Astrocyte (in vitro differentiated cells and primary cell): ENCODE measurements at regions not wholly inside any gene's neighbourhood (a gene's known extent, or its start where the extent isn't known, plus 50 kb on each side); places are given as distances from the start of the nearest gene placed in this dataset.

Experiments used
- DNase-seq: peaks from one replicate; pipeline ENCODE4 v3.0.0-alpha.2; 2010; ENCODE audit warnings: low read depth
- FAIRE-seq: peaks from 2 replicates; lab custom pipeline; 2011; peaks lifted over from hg19 to GRCh38; lab: Jason Lieb, UNC
- H2AFZ ChIP-seq: 2 replicates; pipeline ENCODE4 v1.6.0; 2012; ENCODE audit warnings: low read depth, low read length, inconsistent platforms
- H3K27ac ChIP-seq: 2 replicates; pipeline ENCODE4 v1.5.1; 2011; ENCODE audit warnings: low read depth, low read length, inconsistent platforms
- H3K27me3 ChIP-seq: 2 replicates; pipeline ENCODE4 v1.6.0; 2011; ENCODE audit warnings: low read length, inconsistent platforms; ENCODE audit not compliant: insufficient read depth
- H3K36me3 ChIP-seq: 2 replicates; pipeline ENCODE4 v1.5.1; 2011; ENCODE audit warnings: low read length, inconsistent platforms; ENCODE audit not compliant: insufficient read depth
- H3K4me1 ChIP-seq: 2 replicates; pipeline ENCODE4 v1.5.1; 2011; ENCODE audit warnings: low read length, inconsistent platforms; ENCODE audit not compliant: insufficient read depth
- H3K4me2 ChIP-seq: 2 replicates; pipeline ENCODE4 v1.6.0; 2012; ENCODE audit warnings: low read length, inconsistent platforms
- H3K4me3 ChIP-seq: 2 replicates; pipeline ENCODE4 v1.5.1; 2011; ENCODE audit warnings: low read depth, mild to moderate bottlenecking, low read length, inconsistent platforms; ENCODE audit not compliant: insufficient read depth
- H3K79me2 ChIP-seq: 2 replicates; pipeline ENCODE4 v1.6.0; 2012; ENCODE audit warnings: mild to moderate bottlenecking, low read length, inconsistent platforms; ENCODE audit not compliant: insufficient read depth
- H3K9ac ChIP-seq: 2 replicates; pipeline ENCODE4 v1.6.0; 2012; ENCODE audit warnings: mild to moderate bottlenecking, low read length, inconsistent platforms
- H3K9me3 ChIP-seq: 2 replicates; pipeline ENCODE4 v1.5.1; 2012; ENCODE audit warnings: low read depth, mild to moderate bottlenecking, low read length, inconsistent platforms; ENCODE audit not compliant: insufficient read depth
- H4K20me1 ChIP-seq: 2 replicates; pipeline ENCODE4 v1.6.0; 2012; ENCODE audit warnings: low read length, inconsistent platforms; ENCODE audit not compliant: insufficient read depth
- H3K27ac Mint-ChIP-seq: one replicate; pipeline ENCODE4 v1.8.0; 2021; ENCODE audit warnings: mild to moderate bottlenecking, mixed read lengths; ENCODE audit not compliant: unreplicated experiment
- H3K27me3 Mint-ChIP-seq: one replicate; pipeline ENCODE4 v1.8.0; 2021; ENCODE audit warnings: low read depth, mixed read lengths; ENCODE audit not compliant: unreplicated experiment
- H3K36me3 Mint-ChIP-seq: one replicate; pipeline ENCODE4 v1.8.0; 2021; ENCODE audit warnings: low read depth, mixed read lengths; ENCODE audit not compliant: unreplicated experiment
- H3K4me1 Mint-ChIP-seq: one replicate; pipeline ENCODE4 v1.8.0; 2021; ENCODE audit warnings: low read depth, mixed read lengths; ENCODE audit not compliant: unreplicated experiment
- H3K4me3 Mint-ChIP-seq: one replicate; pipeline ENCODE4 v1.8.0; 2021; ENCODE audit warnings: mild to moderate bottlenecking, moderate library complexity, mixed read lengths; ENCODE audit not compliant: unreplicated experiment
- H3K9me3 Mint-ChIP-seq: one replicate; pipeline ENCODE4 v1.8.0; 2021; ENCODE audit warnings: mild to moderate bottlenecking, mixed read lengths; ENCODE audit not compliant: unreplicated experiment
- CTCF ChIP-seq: IDR thresholded peaks from 2 replicates; pipeline ENCODE4 v1.5.1; 2011; ENCODE audit warnings: low read depth, mild to moderate bottlenecking, inconsistent platforms, low read length, moderate library complexity; ENCODE audit not compliant: insufficient read depth
- EZH2 ChIP-seq: IDR thresholded peaks from 2 replicates; pipeline ENCODE4 v1.6.1; 2012; ENCODE audit warnings: mild to moderate bottlenecking, low read length, inconsistent platforms; ENCODE audit not compliant: insufficient read depth

DNA sequence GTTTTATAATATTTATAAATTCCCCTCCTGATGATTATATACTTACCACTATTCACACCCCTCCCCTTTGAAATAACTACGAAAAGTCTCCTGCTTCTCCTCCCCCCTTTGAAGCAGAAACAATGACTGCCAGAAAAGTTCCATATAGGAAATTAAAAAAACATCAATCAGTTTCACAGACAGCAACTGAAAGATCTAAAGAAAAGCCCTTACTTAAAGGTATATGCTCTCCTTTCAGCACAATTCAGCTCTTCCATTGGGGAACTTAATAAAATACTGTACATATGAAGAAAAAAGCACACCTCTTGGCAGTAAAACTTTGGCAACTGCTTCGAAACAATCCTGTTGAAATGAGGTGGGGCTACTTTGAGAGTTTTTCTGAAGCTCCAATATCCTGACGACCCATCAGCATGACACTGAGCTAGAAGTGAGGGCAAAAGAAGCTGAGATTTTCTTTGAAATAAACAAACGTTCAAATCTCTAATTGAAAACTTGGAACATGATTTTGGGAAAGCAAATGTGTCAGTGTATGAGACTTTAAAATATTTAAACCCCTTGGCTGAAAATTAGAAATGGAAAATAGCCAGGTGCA lies 147.6 kb upstream of the RXFP2 start:
- Mint-ChIP-seq H3K27me3 (peaks cover 10% of the 10 kb centered on the region), H3K4me3 (no peak overlapping the region), H3K4me1 (no peaks in the 10 kb centered on the region), H3K36me3 (no peaks in the 10 kb centered on the region), H3K9me3 (peaks cover 4% of the 10 kb centered on the region), H3K27ac (no peak overlapping the region)
- Histone ChIP-seq H3K27me3 (peaks cover 6% of the 10 kb centered on the region), H3K9me3 (peaks cover 4% of the 10 kb centered on the region), H3K9ac (no peak overlapping the region), H3K36me3 (no peaks in the 10 kb centered on the region), H3K79me2 (no peaks in the 10 kb centered on the region), H3K4me1 (no peaks in the 10 kb centered on the region), H3K4me2 (no peak overlapping the region), H3K4me3 (no peak overlapping the region), H4K20me1 (no peaks in the 10 kb centered on the region), H3K27ac (no peak overlapping the region), H2AFZ (no peak overlapping the region)
- FAIRE-seq (no peak), DNase-seq (no peak)
- TF ChIP-seq EZH2 (no peak), CTCF (no peak)

DNA sequence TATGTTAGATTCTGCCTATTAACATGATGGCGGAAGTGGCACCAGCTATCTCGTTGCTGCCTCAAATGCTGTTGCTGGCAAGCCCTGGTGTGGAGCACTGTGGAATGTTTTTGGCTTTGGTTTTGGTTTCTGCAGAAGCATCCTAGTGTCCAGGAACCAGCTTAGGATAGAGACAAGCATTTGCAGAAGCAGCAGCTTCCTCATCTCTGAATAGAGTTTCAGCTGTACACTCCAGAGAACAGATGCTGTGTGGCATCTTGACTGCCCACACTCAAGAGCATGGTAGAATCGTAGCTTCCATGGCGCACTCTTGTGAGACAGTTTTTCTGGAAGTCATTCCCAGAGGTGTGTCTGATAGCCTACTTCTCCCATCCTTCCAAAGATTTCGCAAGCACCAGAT lies 145.3 kb upstream of the RXFP2 start:
- H2AFZ ChIP-seq, result no peak overlapping the region
- H3K4me1 ChIP-seq, result no peaks in the 10 kb centered on the region
- Mint-ChIP-seq H3K4me1 (no peaks in the 10 kb centered on the region), H3K4me3 (no peak overlapping the region), H3K36me3 (no peaks in the 10 kb centered on the region), H3K27ac (no peak overlapping the region), H3K9me3 (peaks cover 4% of the 10 kb centered on the region), H3K27me3 (peaks cover 13% of the 10 kb centered on the region)
- peaks cover 4% of the 10 kb centered on the region for H3K9me3 ChIP-seq
- H3K9ac ChIP-seq, result no peak overlapping the region
- no peak overlapping the region for H3K4me2 ChIP-seq
- FAIRE-seq (no peak), DNase-seq (no peak)
- no peak for TF ChIP-seq CTCF
- no peak for TF ChIP-seq EZH2
- no peaks in the 10 kb centered on the region for H3K36me3 ChIP-seq
- no peak overlapping the region for H3K27ac ChIP-seq
- no peak overlapping the region for H3K4me3 ChIP-seq
- H3K27me3 ChIP-seq, result peaks cover 6% of the 10 kb centered on the region
- H3K79me2 ChIP-seq, result no peaks in the 10 kb centered on the region
- no peaks in the 10 kb centered on the region for H4K20me1 ChIP-seq

GRCh38 chr13:31595563-31595962 lies 143.8 kb upstream of the RXFP2 start:
- Mint-ChIP-seq H3K27me3 (peaks cover 14% of the 10 kb centered on the region), H3K4me3 (no peak overlapping the region), H3K27ac (no peak overlapping the region), H3K4me1 (no peaks in the 10 kb centered on the region), H3K36me3 (no peaks in the 10 kb centered on the region), H3K9me3 (peaks cover 4% of the 10 kb centered on the region)
- no peak overlapping the region for H3K4me2 ChIP-seq
- no peak overlapping the region for H3K4me3 ChIP-seq
- no peaks in the 10 kb centered on the region for H4K20me1 ChIP-seq
- FAIRE-seq (no peak), DNase-seq (no peak)
- H2AFZ ChIP-seq, result no peak overlapping the region
- H3K79me2 ChIP-seq, result no peaks in the 10 kb centered on the region
- TF ChIP-seq EZH2 (no peak), CTCF (no peak)
- no peak overlapping the region for H3K9ac ChIP-seq
- no peaks in the 10 kb centered on the region for H3K27me3 ChIP-seq
- no peaks in the 10 kb centered on the region for H3K36me3 ChIP-seq
- no peaks in the 10 kb centered on the region for H3K4me1 ChIP-seq
- H3K9me3 ChIP-seq, result peaks cover 4% of the 10 kb centered on the region
- H3K27ac ChIP-seq, result no peak overlapping the region
